K562 (cell line): ENCODE measurements at regions not wholly inside any gene's neighbourhood (a gene's known extent, or its start where the extent isn't known, plus 50 kb on each side); places are given as distances from the start of the nearest gene placed in this dataset.

Experiments used
- BACH1 ChIP-seq: fragments of 200-800 bp; sonication (Bioruptor generic); IDR thresholded peaks from 2 replicates; pipeline ENCODE4 v1.6.1; 2016; ENCODE audit warnings: missing genetic modification characterization, missing compliant biosample characterization
- BCL6 ChIP-seq: fragments of 250-450 bp; sonication (Bioruptor Pico); IDR thresholded peaks from 2 replicates; pipeline ENCODE4 v1.4.0; 2020
- PHB ChIP-seq: fragments of 250-450 bp; sonication (Bioruptor Pico); IDR thresholded peaks from 2 replicates; pipeline ENCODE4 v1.5.0; 2021
- POLR2A ChIP-seq: fragments of 450-650 bp; conservative IDR thresholded peaks from 2 replicates; pipeline ENCODE4 v1.6.1; 2016
- RBBP5 ChIP-seq: fragments of 200-600 bp; sonication (generic); IDR thresholded peaks from 2 replicates; pipeline ENCODE4 v1.6.1; 2012; ENCODE audit warnings: borderline replicate concordance, mild to moderate bottlenecking, low read length, control low read depth, inconsistent platforms; ENCODE audit not compliant: insufficient read depth, poor library complexity, severe bottlenecking
- SOX6 ChIP-seq: fragments of 450-650 bp; IDR thresholded peaks from 2 replicates; pipeline ENCODE4 v1.6.1; 2014; ENCODE audit warnings: mild to moderate bottlenecking
- TF ChIP-seq, protein P1 (sequence below): sonication (generic); formaldehyde crosslinking; IDR thresholded peaks from 2 replicates; pipeline ENCODE4 v1.9.0; 2022; ENCODE audit warnings: mild to moderate bottlenecking, missing genetic modification reagents
- TF ChIP-seq, protein P2 (sequence below), 2 experiments: IDR thresholded peaks; 2 replicates each; pipeline ENCODE4 v1.6.1; 2011; ENCODE audit warnings: borderline replicate concordance in 1 of 2, control low read depth in 1 of 2, low read depth in 1 of 2, low read length in 1 of 2, mild to moderate bottlenecking in 1 of 2, mixed read lengths in 1 of 2, moderate library complexity in 1 of 2; ENCODE audit not compliant: insufficient read depth in 1 of 2, insufficient read length in 1 of 2, poor library complexity in 1 of 2, severe bottlenecking in 1 of 2; ENCODE audit errors: extremely low read depth in 1 of 2

DNA sequence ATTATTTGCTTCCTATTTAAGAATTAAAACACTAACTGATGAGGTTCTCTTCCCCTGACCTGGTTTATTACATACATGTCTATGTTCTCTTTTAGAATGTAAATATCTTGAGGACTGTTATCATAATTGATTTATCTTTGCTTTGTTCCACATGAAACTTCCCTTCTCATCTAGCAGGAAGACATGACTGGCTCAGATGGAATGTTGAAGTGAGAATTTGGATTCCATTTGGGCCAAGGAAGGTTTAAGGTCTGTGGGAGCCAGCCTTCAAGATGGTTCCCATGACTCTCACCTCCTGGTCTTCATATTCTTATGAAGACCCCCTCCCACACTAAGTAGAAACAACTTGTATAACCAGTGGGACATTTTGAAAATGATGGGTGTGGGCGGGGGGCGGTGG lies 222.2 kb upstream of the GADL1 start:
- TF ChIP-seq PHB, result no peak
- TF ChIP-seq POLR2A, result no peak
- TF ChIP-seq, protein P1, sequence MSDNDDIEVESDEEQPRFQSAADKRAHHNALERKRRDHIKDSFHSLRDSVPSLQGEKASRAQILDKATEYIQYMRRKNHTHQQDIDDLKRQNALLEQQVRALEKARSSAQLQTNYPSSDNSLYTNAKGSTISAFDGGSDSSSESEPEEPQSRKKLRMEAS (CRISPR knock-in tag), result no peak
- TF ChIP-seq BCL6 (CRISPR knock-in tag), result no peak
- TF ChIP-seq BACH1 (tag), result no peak
- TF ChIP-seq SOX6, result no peak
- TF ChIP-seq, protein P2, sequence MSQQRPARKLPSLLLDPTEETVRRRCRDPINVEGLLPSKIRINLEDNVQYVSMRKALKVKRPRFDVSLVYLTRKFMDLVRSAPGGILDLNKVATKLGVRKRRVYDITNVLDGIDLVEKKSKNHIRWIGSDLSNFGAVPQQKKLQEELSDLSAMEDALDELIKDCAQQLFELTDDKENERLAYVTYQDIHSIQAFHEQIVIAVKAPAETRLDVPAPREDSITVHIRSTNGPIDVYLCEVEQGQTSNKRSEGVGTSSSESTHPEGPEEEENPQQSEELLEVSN (IDR thresholded peaks at IDR 0.05; ENCODE audit: borderline replicate concordance in 1 of 2, extremely low read depth in 1 of 2, insufficient read depth in 1 of 2, insufficient read length in 1 of 2, low read depth in 1 of 2, low read length in 1 of 2, poor library complexity in 1 of 2, severe bottlenecking in 1 of 2), result no peak
- no peak for TF ChIP-seq RBBP5
